GM13976 (cell line): ENCODE measurements at regions not wholly inside any gene's neighbourhood (a gene's known extent, or its start where the extent isn't known, plus 50 kb on each side); places are given as distances from the start of the nearest gene placed in this dataset.

Experiments used
- DNase-seq: peaks from one replicate; pipeline ENCODE4 v3.0.0; 2012; ENCODE audit warnings: low spot score
- in situ Hi-C: fragments of 300-500 bp; cut with MboI; formaldehyde crosslinking; loops from one replicate; pipeline ENCODE4 v1.12.0; 2022; ENCODE audit warnings: low sequenced_read_pairs, mixed read lengths, inconsistent platforms; ENCODE audit not compliant: unreplicated experiment
- TF ChIP-seq, protein P1 (sequence below): IDR thresholded peaks from 2 replicates; pipeline ENCODE4 v1.5.1; 2012; ENCODE audit warnings: borderline replicate concordance, mild to moderate bottlenecking; ENCODE audit not compliant: insufficient read depth; ENCODE audit errors: extremely low read depth, missing control alignments, control extremely low read depth

DNA sequence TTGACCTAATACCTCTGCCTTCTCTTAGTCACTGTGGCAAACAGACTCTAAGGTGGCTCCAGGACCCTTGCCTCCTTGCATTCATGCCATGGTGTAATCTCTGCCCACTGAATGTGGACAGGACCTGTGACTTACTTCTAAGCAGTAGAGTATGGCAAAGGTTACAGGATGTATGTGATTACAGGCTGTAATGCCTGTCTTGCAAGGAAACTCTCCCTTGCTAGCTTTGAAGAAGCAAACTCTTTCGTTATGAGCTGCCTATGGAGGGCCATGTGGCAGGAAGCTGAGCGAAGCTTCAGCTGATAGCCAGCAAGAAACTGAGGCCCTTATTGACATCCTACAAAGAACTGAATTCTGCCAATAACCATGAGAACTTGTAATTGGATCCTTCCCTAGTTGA lies 103.3 kb upstream of the HMHB1 start:
- TF ChIP-seq, protein P1, sequence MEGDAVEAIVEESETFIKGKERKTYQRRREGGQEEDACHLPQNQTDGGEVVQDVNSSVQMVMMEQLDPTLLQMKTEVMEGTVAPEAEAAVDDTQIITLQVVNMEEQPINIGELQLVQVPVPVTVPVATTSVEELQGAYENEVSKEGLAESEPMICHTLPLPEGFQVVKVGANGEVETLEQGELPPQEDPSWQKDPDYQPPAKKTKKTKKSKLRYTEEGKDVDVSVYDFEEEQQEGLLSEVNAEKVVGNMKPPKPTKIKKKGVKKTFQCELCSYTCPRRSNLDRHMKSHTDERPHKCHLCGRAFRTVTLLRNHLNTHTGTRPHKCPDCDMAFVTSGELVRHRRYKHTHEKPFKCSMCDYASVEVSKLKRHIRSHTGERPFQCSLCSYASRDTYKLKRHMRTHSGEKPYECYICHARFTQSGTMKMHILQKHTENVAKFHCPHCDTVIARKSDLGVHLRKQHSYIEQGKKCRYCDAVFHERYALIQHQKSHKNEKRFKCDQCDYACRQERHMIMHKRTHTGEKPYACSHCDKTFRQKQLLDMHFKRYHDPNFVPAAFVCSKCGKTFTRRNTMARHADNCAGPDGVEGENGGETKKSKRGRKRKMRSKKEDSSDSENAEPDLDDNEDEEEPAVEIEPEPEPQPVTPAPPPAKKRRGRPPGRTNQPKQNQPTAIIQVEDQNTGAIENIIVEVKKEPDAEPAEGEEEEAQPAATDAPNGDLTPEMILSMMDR: no peak
- in situ Hi-C loops: no loop called here
- DNase-seq: no peak

DNA sequence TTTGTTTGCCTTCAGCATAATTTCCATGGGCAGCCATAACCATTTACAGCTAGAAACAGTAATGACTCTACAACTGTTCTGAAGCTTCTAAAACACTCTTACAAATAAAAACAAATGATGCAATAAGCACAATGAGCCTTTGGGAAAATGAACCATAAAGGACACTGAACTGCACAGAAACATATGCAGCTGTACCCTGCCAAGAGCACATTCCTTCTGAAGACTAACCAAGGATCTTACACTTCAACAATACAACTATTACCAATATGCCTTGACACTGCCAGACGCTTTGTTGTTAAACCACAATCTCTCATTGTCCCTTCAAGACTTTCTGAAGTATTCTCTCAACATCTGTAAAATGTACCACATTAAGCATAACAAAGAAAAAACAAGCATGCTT lies 104.2 kb upstream of the HMHB1 start:
- DNase-seq: no peak
- TF ChIP-seq, protein P1: no peak
- in situ Hi-C loops: no loop called here

GRCh38 chr5:143705381-143705780 lies 106.6 kb upstream of the HMHB1 start:
- TF ChIP-seq, protein P1: no peak
- DNase-seq: no peak
- in situ Hi-C loops: no loop called here

- in situ Hi-C loops: no loop called here
- DNase-seq: no peak
- TF ChIP-seq, protein P1: no peak
Measured at GRCh38 chr5:143703659-143704058, 108.3 kb upstream of the HMHB1 start.

DNA sequence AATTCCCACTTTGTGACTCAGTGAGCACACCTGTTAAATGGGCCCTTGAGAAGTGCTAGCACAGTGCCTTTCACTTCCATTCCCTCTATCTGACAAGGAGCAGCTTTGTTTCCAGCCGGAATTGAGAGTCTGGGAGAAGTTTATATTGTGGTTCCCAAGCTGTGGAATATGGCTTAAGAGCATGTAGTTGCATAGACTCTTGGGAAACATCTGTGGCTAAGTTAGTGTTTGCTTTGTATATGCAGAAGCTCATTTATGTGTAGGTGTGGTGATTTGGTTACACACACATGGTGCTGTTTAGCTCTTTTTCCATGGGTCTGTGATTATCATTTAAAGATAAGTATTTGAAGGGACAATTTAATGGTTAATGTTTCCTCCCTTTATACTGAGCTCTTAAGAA lies 110.5 kb upstream of the HMHB1 start:
- TF ChIP-seq, protein P1: no peak
- no peak for DNase-seq
- in situ Hi-C loops: no loop called here

DNA sequence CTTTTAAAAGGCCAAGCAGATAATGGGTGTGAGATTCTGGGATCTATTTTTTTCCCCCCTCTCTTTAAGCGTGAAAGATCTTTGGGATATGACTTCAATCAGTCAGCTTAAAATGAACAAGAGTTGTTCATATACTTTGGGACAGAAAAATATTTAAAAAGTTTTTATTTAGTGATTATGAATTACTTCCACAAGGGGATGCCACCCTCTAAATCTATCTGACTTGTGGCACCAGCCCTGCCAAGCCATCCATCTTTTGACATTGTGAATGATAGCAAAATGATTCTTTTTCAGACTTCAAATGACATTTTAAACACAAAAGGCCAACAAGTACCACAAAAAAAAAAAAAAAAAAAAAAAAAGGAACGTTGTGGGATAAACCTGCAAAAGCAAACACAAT lies 111.0 kb upstream of the HMHB1 start:
- TF ChIP-seq, protein P1: no peak
- no peak for DNase-seq
- in situ Hi-C loops: no loop called here

GRCh38 chr5:143699121-143699520 lies 112.8 kb upstream of the HMHB1 start:
- in situ Hi-C loops: no loop called here
- TF ChIP-seq, protein P1: no peak
- no peak for DNase-seq
